ENCODE measurements at regions not wholly inside any gene's neighbourhood (a gene's known extent, or its start where the extent isn't known, plus 50 kb on each side); places are given as distances from the start of the nearest gene placed in this dataset.
"Not testable (repeated sequence)": the region's sequence is repeated elsewhere in the genome, so short reads cannot be mapped to it uniquely, and the experiment has no call there.

- H2AFZ ChIP-seq = no peak overlapping the region
- no peak overlapping the region for H3K4me2 ChIP-seq (ENCODE audit: unreplicated experiment)
- no peaks in the 10 kb centered on the region for H3K9me3 ChIP-seq (ENCODE audit: low read depth)
- no peaks in the 10 kb centered on the region for H3K36me3 ChIP-seq (ENCODE audit: low read depth)
- in situ Hi-C loops (cut with MboI) = no loop called here
- 71 to 76% methylated on average over 22 of the region's 22 CpGs for WGBS, 2 experiments (ENCODE audit: low coverage in 1 of 2, low lambda C conversion rate in 2 of 2, missing lambda C conversion rate in 2 of 2)
- no peaks in the 10 kb centered on the region for H4K20me1 ChIP-seq (ENCODE audit: insufficient read depth)
- no peak for DNase-seq
- H3K27me3 ChIP-seq (replicated peaks; ENCODE audit: insufficient read depth) = peaks cover 6% of the 10 kb centered on the region
- no peaks in the 10 kb centered on the region for H3K4me1 ChIP-seq (ENCODE audit: insufficient read depth)
- H3K79me2 ChIP-seq (ENCODE audit: insufficient read depth) = no peaks in the 10 kb centered on the region
- H3K9me2 ChIP-seq (ENCODE audit: insufficient read depth) = no peaks in the 10 kb centered on the region
- H3K4me3 ChIP-seq = no peak overlapping the region
- no peak overlapping the region for H3K27ac ChIP-seq
- H3K9ac ChIP-seq = no peak overlapping the region
- H3F3A ChIP-seq (ENCODE audit: insufficient read depth) = no peaks in the 10 kb centered on the region
- TF ChIP-seq EZH2phosphoT487 (IDR thresholded peaks at IDR 0.05; ENCODE audit: insufficient read depth, low read depth) = no peak
- TF ChIP-seq EZH2 (IDR thresholded peaks at IDR 0.05; ENCODE audit: insufficient read depth, poor library complexity, severe bottlenecking) = no peak
These were observed 541.9 kb downstream of the TBC1D22A start for GRCh38 chr22:47304191-47304831.

- no peak overlapping the region for H3K4me3 ChIP-seq
- H3K27me3 ChIP-seq (replicated peaks; ENCODE audit: insufficient read depth) = peaks cover 6% of the 10 kb centered on the region
- no peak overlapping the region for H3K9ac ChIP-seq
- TF ChIP-seq EZH2 (IDR thresholded peaks at IDR 0.05; ENCODE audit: insufficient read depth, poor library complexity, severe bottlenecking) = no peak
- no peak for TF ChIP-seq EZH2phosphoT487 (IDR thresholded peaks at IDR 0.05; ENCODE audit: insufficient read depth, low read depth)
- H2AFZ ChIP-seq = no peak overlapping the region
- H3K9me2 ChIP-seq (ENCODE audit: insufficient read depth) = no peaks in the 10 kb centered on the region
- H3F3A ChIP-seq (ENCODE audit: insufficient read depth) = no peaks in the 10 kb centered on the region
- H3K27ac ChIP-seq = no peak overlapping the region
- H3K4me1 ChIP-seq (ENCODE audit: insufficient read depth) = no peaks in the 10 kb centered on the region
- in situ Hi-C loops (cut with MboI) = no loop called here
- H3K4me2 ChIP-seq (ENCODE audit: unreplicated experiment) = no peak overlapping the region
- H4K20me1 ChIP-seq (ENCODE audit: insufficient read depth) = no peaks in the 10 kb centered on the region
- H3K79me2 ChIP-seq (ENCODE audit: insufficient read depth) = no peaks in the 10 kb centered on the region
- no peak for DNase-seq
- WGBS, 2 experiments (ENCODE audit: low coverage in 1 of 2, low lambda C conversion rate in 2 of 2, missing lambda C conversion rate in 2 of 2) = 52 to 66% methylated on average over 14 of the region's 14 CpGs
- no peaks in the 10 kb centered on the region for H3K36me3 ChIP-seq (ENCODE audit: low read depth)
- no peaks in the 10 kb centered on the region for H3K9me3 ChIP-seq (ENCODE audit: low read depth)
These were observed 540.9 kb downstream of the TBC1D22A start for GRCh38 chr22:47303161-47303890.

- H3K9me2 ChIP-seq (ENCODE audit: insufficient read depth); H3K4me3 ChIP-seq; in situ Hi-C loops (cut with MboI); H4K20me1 ChIP-seq (ENCODE audit: insufficient read depth); H3K4me2 ChIP-seq (ENCODE audit: unreplicated experiment); H3K4me1 ChIP-seq (ENCODE audit: insufficient read depth); H3K27ac ChIP-seq; DNase-seq; H3K79me2 ChIP-seq (ENCODE audit: insufficient read depth); H3K36me3 ChIP-seq (ENCODE audit: low read depth); H3F3A ChIP-seq (ENCODE audit: insufficient read depth); H3K9me3 ChIP-seq (ENCODE audit: low read depth); H2AFZ ChIP-seq; H3K9ac ChIP-seq; H3K27me3 ChIP-seq (replicated peaks; ENCODE audit: insufficient read depth): not testable (repeated sequence)
- 41 to 78% methylated on average over 1 of the region's 1 CpG for WGBS, 2 experiments (ENCODE audit: low coverage in 1 of 2, low lambda C conversion rate in 2 of 2, missing lambda C conversion rate in 2 of 2)
These were observed 540.1 kb downstream of the TBC1D22A start for GRCh38 chr22:47302587-47302986.

GRCh38 chr22:47301820-47302475 lies 539.5 kb downstream of the TBC1D22A start:
- no peak overlapping the region for H3K9ac ChIP-seq
- no peaks in the 10 kb centered on the region for H3K4me1 ChIP-seq (ENCODE audit: insufficient read depth)
- no peak for DNase-seq
- peaks cover 6% of the 10 kb centered on the region for H3K27me3 ChIP-seq (replicated peaks; ENCODE audit: insufficient read depth)
- H3K4me2 ChIP-seq (ENCODE audit: unreplicated experiment) = no peak overlapping the region
- no peaks in the 10 kb centered on the region for H4K20me1 ChIP-seq (ENCODE audit: insufficient read depth)
- H3K9me3 ChIP-seq (ENCODE audit: low read depth) = no peaks in the 10 kb centered on the region
- no peaks in the 10 kb centered on the region for H3F3A ChIP-seq (ENCODE audit: insufficient read depth)
- no peaks in the 10 kb centered on the region for H3K79me2 ChIP-seq (ENCODE audit: insufficient read depth)
- no peak overlapping the region for H2AFZ ChIP-seq
- TF ChIP-seq EZH2phosphoT487 (IDR thresholded peaks at IDR 0.05; ENCODE audit: insufficient read depth, low read depth) (no peak), EZH2 (IDR thresholded peaks at IDR 0.05; ENCODE audit: insufficient read depth, poor library complexity, severe bottlenecking) (no peak)
- in situ Hi-C loops (cut with MboI) = no loop called here
- WGBS, 2 experiments (ENCODE audit: low coverage in 1 of 2, low lambda C conversion rate in 2 of 2, missing lambda C conversion rate in 2 of 2) = 53 to 57% methylated on average over 13 of the region's 13 CpGs
- H3K9me2 ChIP-seq (ENCODE audit: insufficient read depth) = no peaks in the 10 kb centered on the region
- H3K4me3 ChIP-seq = no peak overlapping the region
- H3K27ac ChIP-seq = no peak overlapping the region
- H3K36me3 ChIP-seq (ENCODE audit: low read depth) = no peaks in the 10 kb centered on the region
